Suprapubic skin (tissue), 4 donors: ENCODE measurements at regions not wholly inside any gene's neighbourhood (a gene's known extent, or its start where the extent isn't known, plus 50 kb on each side); places are given as distances from the start of the nearest gene placed in this dataset.
"Not testable (repeated sequence)": the region's sequence is repeated elsewhere in the genome, so short reads cannot be mapped to it uniquely, and the experiment has no call there.

Experiments
- DNase-seq, 2 donors: peaks; one replicate each; pipeline ENCODE4 v3.0.0-alpha.2; 2019; ENCODE audit warnings: low spot score in 2 of 2
- H3K27ac ChIP-seq: fragments of 200-600 bp; sonication (generic); one replicate; pipeline ENCODE4 v1.5.1; 2019
- H3K27me3 ChIP-seq: fragments of 200-600 bp; sonication (generic); one replicate; pipeline ENCODE4 v1.5.1; 2019
- H3K36me3 ChIP-seq: fragments of 200-600 bp; sonication (generic); one replicate; pipeline ENCODE4 v1.5.1; 2019
- H3K4me1 ChIP-seq: fragments of 200-600 bp; sonication (generic); one replicate; pipeline ENCODE4 v1.5.1; 2019
- H3K4me3 ChIP-seq: fragments of 200-600 bp; sonication (generic); one replicate; pipeline ENCODE4 v1.5.1; 2019; ENCODE audit warnings: mild to moderate bottlenecking
- H3K9me3 ChIP-seq: fragments of 200-600 bp; sonication (generic); one replicate; pipeline ENCODE4 v1.5.1; 2019
- CTCF ChIP-seq, 2 donors: fragments of 200-600 bp in 1 of 2; fragments of 450-650 bp in 1 of 2; sonication (generic) in 1 of 2; IDR thresholded peaks; one replicate each; pipeline ENCODE4 v1.5.1; 2016 to 2019; ENCODE audit warnings: antibody characterized with exemption in 2 of 2, mild to moderate bottlenecking in 1 of 2, moderate library complexity in 1 of 2
- EP300 ChIP-seq: sonication (generic); formaldehyde crosslinking; IDR thresholded peaks from one replicate; pipeline ENCODE4 v1.6.1; 2017; ENCODE audit warnings: antibody characterized with exemption
- POLR2A ChIP-seq, 2 donors: fragments of 450-650 bp; IDR thresholded peaks; one replicate each; pipeline ENCODE4 v1.6.1; 2017; ENCODE audit warnings: antibody characterized with exemption in 2 of 2, mild to moderate bottlenecking in 2 of 2, moderate library complexity in 2 of 2
- POLR2AphosphoS5 ChIP-seq, 3 donors: sonication (generic); formaldehyde crosslinking; IDR thresholded peaks; one replicate each; pipeline ENCODE4 v1.6.1; 2017; ENCODE audit warnings: antibody characterized with exemption in 3 of 3
- WGBS: methylation state at CpG from one replicate; pipeline ENCODE4 v1.1.5; 2018; 5-methylcytosine and 5-hydroxymethylcytosine counted together

- no peaks in the 10 kb centered on the region for H3K27me3 ChIP-seq
- DNase-seq, result no peak
- H3K27ac ChIP-seq, result no peak overlapping the region
- H3K9me3 ChIP-seq, result no peaks in the 10 kb centered on the region
- H3K4me1 ChIP-seq, result no peaks in the 10 kb centered on the region
- WGBS, result 96% methylated on average over 2 of the region's 2 CpGs
- no peak for TF ChIP-seq POLR2A (IDR thresholded peaks at IDR 0.05)
- no peak for TF ChIP-seq POLR2AphosphoS5 (IDR thresholded peaks at IDR 0.05)
- TF ChIP-seq EP300, result no peak
- no peak for TF ChIP-seq CTCF (IDR thresholded peaks at IDR 0.05)
- H3K4me3 ChIP-seq, result no peak overlapping the region
- no peaks in the 10 kb centered on the region for H3K36me3 ChIP-seq
Observed at GRCh38 chr21:14890141-14890540, 174.7 kb downstream of the NRIP1 start.

- Histone ChIP-seq H3K27me3 (no peaks in the 10 kb centered on the region), H3K36me3 (no peaks in the 10 kb centered on the region), H3K27ac (no peak overlapping the region), H3K4me3 (no peak overlapping the region), H3K4me1 (no peaks in the 10 kb centered on the region), H3K9me3 (no peaks in the 10 kb centered on the region)
- TF ChIP-seq EP300 (no peak), POLR2AphosphoS5 (IDR thresholded peaks at IDR 0.05) (no peak), CTCF (IDR thresholded peaks at IDR 0.05) (no peak), POLR2A (IDR thresholded peaks at IDR 0.05) (no peak)
- WGBS, result 71% methylated on average over 5 of the region's 5 CpGs
- no peak for DNase-seq
Observed at GRCh38 chr21:14889080-14889810, 175.6 kb downstream of the NRIP1 start.

- no peak for DNase-seq
- Histone ChIP-seq H3K27me3 (no peaks in the 10 kb centered on the region), H3K4me3 (no peak overlapping the region), H3K4me1 (no peaks in the 10 kb centered on the region), H3K9me3 (no peaks in the 10 kb centered on the region), H3K36me3 (no peaks in the 10 kb centered on the region), H3K27ac (no peak overlapping the region)
- 42% methylated on average over 1 of the region's 1 CpG for WGBS
- no peak for TF ChIP-seq POLR2A (IDR thresholded peaks at IDR 0.05)
- TF ChIP-seq POLR2AphosphoS5 (IDR thresholded peaks at IDR 0.05), result no peak
- TF ChIP-seq EP300, result no peak
- no peak for TF ChIP-seq CTCF (IDR thresholded peaks at IDR 0.05)
Observed at GRCh38 chr21:14888202-14888601, 176.6 kb downstream of the NRIP1 start.

- H3K4me1 ChIP-seq, result no peaks in the 10 kb centered on the region
- H3K27me3 ChIP-seq, result no peaks in the 10 kb centered on the region
- no peak overlapping the region for H3K4me3 ChIP-seq
- WGBS, result 42% methylated on average over 1 of the region's 1 CpG
- H3K27ac ChIP-seq, result no peak overlapping the region
- no peaks in the 10 kb centered on the region for H3K9me3 ChIP-seq
- TF ChIP-seq POLR2A (IDR thresholded peaks at IDR 0.05) (no peak), CTCF (IDR thresholded peaks at IDR 0.05) (no peak), EP300 (no peak), POLR2AphosphoS5 (IDR thresholded peaks at IDR 0.05) (no peak)
- no peak for DNase-seq
- H3K36me3 ChIP-seq, result no peaks in the 10 kb centered on the region
Observed at GRCh38 chr21:14886001-14886400, 178.8 kb downstream of the NRIP1 start.

GRCh38 chr21:14883351-14883750 lies 181.4 kb downstream of the NRIP1 start:
- Histone ChIP-seq H3K4me3 (no peak overlapping the region), H3K27ac (no peak overlapping the region), H3K36me3 (no peaks in the 10 kb centered on the region), H3K27me3 (no peaks in the 10 kb centered on the region), H3K9me3 (no peaks in the 10 kb centered on the region), H3K4me1 (peaks cover 5% of the 10 kb centered on the region)
- TF ChIP-seq CTCF (IDR thresholded peaks at IDR 0.05) (no peak), EP300 (no peak), POLR2AphosphoS5 (IDR thresholded peaks at IDR 0.05) (no peak), POLR2A (IDR thresholded peaks at IDR 0.05) (no peak)
- WGBS, result 90% methylated on average over 1 of the region's 1 CpG
- DNase-seq, result no peak

- not testable (repeated sequence) for H3K27ac ChIP-seq, H3K27me3 ChIP-seq, H3K9me3 ChIP-seq, DNase-seq, H3K4me1 ChIP-seq, H3K36me3 ChIP-seq, H3K4me3 ChIP-seq
- 77% methylated on average over 5 of the region's 5 CpGs for WGBS
Observed at GRCh38 chr21:14882545-14882944, 182.3 kb downstream of the NRIP1 start.
